HG02943 (cell line): ENCODE measurements at regions not wholly inside any gene's neighbourhood (a gene's known extent, or its start where the extent isn't known, plus 50 kb on each side); places are given as distances from the start of the nearest gene placed in this dataset.

Experiments
- ATAC-seq: cut with Tn5 transposase; IDR thresholded peaks from one replicate; pipeline ENCODE4 v1.9.1; 2021; ENCODE audit warnings: mild to moderate bottlenecking, low read depth, moderate library complexity; ENCODE audit not compliant: unreplicated experiment

DNA sequence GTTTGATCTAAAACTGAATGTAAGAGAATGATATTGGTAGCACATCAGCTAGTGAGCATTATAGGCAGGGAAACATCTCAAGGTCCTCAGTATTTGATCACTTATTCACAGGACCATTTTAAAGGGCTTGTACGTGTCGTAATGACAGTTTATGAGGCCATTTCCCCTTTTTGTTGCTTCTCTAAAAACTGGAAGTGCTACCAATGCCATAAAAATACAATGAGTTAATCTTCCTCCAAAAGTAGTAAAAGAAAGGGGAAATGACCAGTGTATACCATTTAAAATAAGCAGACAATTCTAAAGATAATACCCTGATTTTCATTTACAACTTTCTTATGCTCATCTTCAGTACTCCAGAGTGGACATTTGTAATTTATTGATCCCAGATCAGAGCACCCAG, 285.8 kb upstream of the PCSK5 start:
- ATAC-seq: no peak

- ATAC-seq: no peak
Measured at GRCh38 chr9:75607521-75607920, 283.0 kb upstream of the PCSK5 start.

GRCh38 chr9:75609401-75609800, 281.1 kb upstream of the PCSK5 start:
- ATAC-seq: no peak

DNA sequence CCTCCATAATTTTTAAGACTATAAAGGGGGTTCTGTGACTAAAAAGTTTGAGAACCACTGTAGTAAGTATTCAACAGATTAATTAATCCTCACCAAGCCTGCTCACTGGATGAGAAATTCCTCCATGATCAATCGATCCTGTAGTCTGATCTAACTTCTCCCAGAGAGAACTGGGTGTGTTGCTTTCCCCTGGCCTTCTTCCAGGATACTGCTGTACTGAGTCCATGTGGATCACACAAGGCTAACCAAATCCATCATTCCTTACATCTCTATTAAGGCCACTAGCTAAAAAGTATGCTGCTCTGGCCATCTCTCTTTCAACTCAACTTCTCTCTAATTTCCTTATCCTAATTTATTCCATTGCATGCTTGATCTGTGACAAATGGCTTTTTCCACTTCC, 280.2 kb upstream of the PCSK5 start:
- ATAC-seq: no peak

GRCh38 chr9:75612205-75612604, 278.3 kb upstream of the PCSK5 start:
- no peak for ATAC-seq

- ATAC-seq: no peak
Measured at GRCh38 chr9:75612754-75613153, 277.7 kb upstream of the PCSK5 start.

GRCh38 chr9:75615284-75615683, 275.2 kb upstream of the PCSK5 start:
- ATAC-seq: no peak

DNA sequence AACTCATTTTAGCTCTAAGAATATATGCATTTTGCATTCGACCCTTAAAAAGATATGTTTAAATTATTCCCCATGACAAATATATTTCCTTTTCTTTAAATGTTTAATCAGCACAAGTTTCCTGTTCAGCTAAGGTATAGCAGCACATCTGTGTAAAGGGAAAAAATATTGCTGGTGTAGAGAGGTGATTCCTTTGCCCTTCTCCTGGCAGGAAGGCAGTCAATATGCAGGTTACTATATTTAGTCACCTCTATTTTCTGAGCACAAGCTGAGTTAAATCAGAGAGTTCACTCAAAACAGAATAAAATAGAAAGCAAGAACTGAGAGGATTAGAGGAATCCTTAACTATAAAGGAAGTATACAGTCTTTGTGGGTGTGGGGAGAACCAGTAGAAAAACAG, 274.4 kb upstream of the PCSK5 start:
- no peak for ATAC-seq

GRCh38 chr9:75616841-75617566, 273.5 kb upstream of the PCSK5 start:
- no peak for ATAC-seq

GRCh38 chr9:75623462-75623861, 267.0 kb upstream of the PCSK5 start:
- no peak for ATAC-seq

GRCh38 chr9:75624998-75625397, 265.5 kb upstream of the PCSK5 start:
- no peak for ATAC-seq

DNA sequence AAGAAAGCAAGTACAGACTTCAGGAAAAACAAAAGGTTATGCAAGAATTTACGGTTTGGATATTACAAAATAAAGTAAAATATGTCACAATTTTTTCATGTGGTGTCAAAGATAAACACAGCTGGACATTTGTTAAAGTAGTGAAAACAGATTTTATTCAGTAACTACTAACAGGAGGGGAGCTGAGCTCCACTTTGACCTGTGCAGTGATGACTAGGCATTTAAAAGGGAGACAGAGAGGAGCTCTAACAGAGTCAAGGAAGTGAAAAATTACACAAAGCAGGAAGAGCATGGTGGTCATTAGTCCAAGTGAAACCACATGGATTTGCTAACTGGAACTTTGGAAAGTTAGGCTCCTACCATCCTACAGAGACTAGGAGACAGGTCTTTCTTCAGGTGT, 263.6 kb upstream of the PCSK5 start:
- ATAC-seq: no peak

GRCh38 chr9:75628952-75629351, 261.5 kb upstream of the PCSK5 start:
- no peak for ATAC-seq

DNA sequence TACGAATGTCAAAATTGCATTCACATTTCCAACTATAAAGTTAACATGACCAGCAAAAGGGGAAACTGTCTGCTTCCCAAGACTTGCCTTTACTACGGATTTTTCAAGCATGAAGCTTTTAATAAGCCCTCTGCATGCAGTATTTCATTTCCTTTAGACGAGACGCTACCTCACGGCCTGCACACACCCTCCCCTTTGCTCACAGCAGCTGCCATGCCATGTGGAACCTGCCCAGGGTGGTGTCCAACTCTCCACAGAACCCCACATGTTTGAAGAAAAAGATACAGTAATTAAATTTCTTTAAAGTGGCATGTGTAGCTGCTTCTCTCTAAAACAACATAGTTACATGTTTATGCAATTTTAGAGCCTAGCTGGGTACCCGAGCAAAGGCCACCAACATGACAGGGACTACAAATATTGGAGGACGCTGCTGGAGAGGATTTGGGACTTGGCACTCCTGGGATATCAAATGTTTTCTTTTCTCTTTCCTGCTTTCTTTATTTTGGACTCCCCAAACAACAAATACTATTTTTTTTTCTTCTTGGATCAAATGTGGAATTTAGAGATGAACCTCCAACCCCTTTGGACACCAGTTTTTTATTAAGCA, 256.9 kb upstream of the PCSK5 start:
- no peak for ATAC-seq

- no peak for ATAC-seq
Measured at GRCh38 chr9:75636427-75637045, 253.9 kb upstream of the PCSK5 start.

GRCh38 chr9:75639971-75640610, 250.4 kb upstream of the PCSK5 start:
- ATAC-seq: no peak

- no peak for ATAC-seq
Measured at GRCh38 chr9:75642522-75642921, 248.0 kb upstream of the PCSK5 start.

GRCh38 chr9:75644649-75645048, 245.8 kb upstream of the PCSK5 start:
- no peak for ATAC-seq

- ATAC-seq: no peak
Measured at GRCh38 chr9:75648034-75648433, 242.4 kb upstream of the PCSK5 start.

DNA sequence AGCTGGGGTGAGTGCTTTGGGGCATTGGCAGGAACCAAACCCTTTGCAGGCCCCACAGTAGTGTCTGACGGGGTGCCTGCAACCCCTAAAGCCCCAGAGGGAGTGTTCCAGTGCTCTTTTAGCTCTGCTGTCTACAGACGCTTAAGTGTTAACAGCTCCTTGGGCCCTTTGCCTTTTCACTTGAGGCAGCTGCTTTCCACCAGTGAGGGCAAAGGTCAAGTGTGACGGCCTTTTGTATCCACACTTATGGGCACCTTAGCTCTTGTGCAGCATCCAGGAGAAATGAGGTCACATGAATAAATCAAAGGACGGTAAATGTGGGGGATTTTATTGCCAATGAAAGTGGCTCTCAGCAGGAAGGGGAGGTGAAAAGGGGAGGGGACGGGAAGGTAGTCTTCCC, 241.4 kb upstream of the PCSK5 start:
- no peak for ATAC-seq

- ATAC-seq: no peak
Measured at GRCh38 chr9:75651709-75652108, 238.8 kb upstream of the PCSK5 start.

GRCh38 chr9:75653335-75653734, 237.1 kb upstream of the PCSK5 start:
- ATAC-seq: no peak
